HG03066 (cell line): ENCODE measurements at regions not wholly inside any gene's neighbourhood (a gene's known extent, or its start where the extent isn't known, plus 50 kb on each side); places are given as distances from the start of the nearest gene placed in this dataset.

Source experiments
- ATAC-seq: cut with Tn5 transposase; IDR thresholded peaks from one replicate; pipeline ENCODE4 v1.9.1; 2021; ENCODE audit warnings: low read depth; ENCODE audit not compliant: unreplicated experiment

DNA sequence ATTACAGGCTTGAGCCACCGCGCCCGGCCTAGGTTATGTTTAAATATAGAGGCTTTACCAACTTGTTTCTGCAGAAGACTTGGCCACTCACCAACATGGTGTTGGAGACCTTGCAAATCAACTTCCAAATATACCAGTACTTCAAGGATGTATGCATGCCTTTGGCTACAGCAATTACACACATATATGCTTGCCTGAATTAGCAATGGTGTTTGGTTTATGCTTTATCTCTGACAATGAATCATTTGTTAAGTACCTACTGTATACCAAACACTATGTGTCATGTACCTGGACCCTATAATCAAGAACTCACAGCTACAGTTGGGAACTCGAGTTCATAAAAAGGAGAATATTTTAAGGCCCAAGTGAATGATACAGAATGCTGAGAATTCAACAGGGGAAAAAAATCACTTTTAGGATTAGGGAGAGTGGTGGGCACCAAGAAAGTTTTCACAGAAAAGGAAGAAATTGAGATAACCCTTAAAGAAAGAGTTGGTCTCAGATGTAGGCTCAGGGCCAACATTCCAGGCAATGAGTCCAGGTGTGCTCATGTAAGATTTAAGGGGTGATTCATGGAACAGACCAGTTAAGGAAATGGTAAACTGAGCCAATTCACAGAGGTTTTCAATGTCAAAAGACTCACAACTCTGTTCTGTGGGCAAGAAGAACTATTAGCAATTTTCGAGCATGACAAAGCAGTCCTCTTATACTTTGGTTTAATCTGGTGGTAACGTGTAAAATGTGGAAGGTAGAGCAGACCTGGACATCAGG, 98.9 kb downstream of the BCOR start:
- no peak for ATAC-seq
